EL (cell line): ENCODE measurements at regions not wholly inside any gene's neighbourhood (a gene's known extent, or its start where the extent isn't known, plus 50 kb on each side); places are given as distances from the start of the nearest gene placed in this dataset.
A peak's percentile ranks its signal among the peaks of the same experiment; 100 is the strongest.
"Not testable (repeated sequence)": the region's sequence is repeated elsewhere in the genome, so short reads cannot be mapped to it uniquely, and the experiment has no call there.

Experiments
- DNase-seq: peaks from one replicate; pipeline ENCODE4 v3.0.0-alpha.2; 2016

DNA sequence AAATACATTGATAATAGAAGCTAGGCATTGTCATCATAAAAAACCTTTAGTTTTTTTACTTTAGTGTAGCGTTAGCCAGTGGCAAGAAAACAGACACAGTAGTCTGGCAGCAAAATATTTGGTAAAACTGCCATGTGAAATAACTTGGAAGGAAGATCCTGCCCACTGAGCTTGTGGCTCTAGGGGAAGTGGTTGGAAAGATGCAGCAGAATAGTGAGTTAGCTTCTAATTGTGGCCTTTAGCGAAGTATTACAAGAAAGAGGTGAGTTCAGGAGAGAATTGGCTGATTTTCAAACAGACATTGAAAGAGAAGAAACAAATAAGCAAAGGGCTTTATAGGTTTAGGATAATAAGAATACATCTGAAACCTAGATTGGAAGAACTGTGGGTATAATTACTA lies 1887.8 kb upstream of the CELF4 start:
- no peak for DNase-seq

DNA sequence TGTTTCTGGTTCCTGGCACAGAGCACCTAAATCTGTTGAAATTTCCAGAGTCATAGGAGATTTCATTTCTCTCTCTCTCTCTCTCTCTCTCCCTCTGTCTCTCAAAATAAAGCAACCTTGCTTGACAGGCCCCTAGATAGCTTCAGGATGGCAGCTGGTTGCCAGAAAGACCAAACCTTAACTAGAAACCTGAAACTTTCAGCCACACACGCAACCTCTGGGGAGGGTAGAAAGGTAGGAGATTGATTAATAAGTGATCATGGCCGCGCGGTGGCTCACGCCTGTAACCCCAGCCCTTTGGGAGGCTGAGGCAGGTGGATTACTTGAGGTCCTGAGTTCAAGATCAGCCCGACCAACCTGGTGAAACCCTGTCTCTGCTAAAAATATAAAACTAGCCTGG lies 1885.4 kb upstream of the CELF4 start:
- no peak for DNase-seq

DNA sequence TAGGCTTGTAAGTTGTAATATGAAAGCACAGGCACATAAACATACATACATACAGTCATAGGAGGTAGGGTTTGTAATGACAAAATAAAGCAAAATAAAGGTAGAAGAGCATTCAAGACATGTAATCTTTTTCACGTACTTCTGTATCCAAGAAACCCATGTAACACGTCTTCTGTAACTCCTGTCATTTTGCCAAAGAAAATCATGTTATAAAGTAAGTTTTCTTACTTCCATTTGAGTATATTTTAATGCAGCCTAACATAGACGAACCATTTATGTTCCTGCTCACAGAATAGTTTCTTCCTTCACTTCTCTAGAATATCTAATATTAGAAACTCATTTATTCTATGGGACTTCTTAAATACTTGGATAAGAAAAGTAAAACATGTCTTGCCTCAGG lies 1884.0 kb upstream of the CELF4 start:
- no peak for DNase-seq

DNA sequence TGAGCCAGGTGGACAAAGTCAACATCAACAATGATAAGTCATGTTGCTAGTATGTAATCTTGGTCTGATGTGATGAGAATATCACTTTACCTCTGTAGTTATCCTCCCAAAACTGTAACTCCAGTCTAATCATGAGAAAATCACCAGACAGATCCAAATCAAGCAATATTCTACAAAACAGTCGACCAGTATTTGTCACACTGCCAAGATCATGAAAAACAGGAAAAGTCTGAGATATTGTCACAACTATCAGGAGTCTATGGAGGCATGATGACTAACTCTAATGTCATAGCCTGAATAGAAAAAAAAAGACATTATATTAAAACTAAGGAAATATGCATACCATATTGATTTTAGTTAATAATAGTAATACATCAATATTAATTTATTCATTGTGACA lies 1883.3 kb upstream of the CELF4 start:
- peak; percentile 10 for DNase-seq

DNA sequence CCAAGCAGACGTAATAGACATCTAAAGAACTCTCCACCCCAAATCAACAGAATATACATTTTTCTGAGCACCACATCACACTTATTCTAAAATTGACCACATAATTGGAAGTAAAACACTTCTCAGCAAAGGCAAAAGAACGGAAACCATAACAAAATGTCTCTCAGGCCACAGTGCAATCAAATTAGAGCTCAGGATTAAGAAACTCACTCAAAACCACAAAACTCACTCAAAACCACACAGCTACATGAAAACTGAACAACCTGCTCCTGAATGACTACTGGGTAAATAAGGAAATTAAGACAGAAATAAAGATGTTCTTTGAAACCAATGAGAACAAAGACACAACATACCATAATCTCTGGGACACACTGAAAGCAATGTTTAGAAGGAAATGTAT lies 1879.4 kb upstream of the CELF4 start:
- not testable (repeated sequence) for DNase-seq

DNA sequence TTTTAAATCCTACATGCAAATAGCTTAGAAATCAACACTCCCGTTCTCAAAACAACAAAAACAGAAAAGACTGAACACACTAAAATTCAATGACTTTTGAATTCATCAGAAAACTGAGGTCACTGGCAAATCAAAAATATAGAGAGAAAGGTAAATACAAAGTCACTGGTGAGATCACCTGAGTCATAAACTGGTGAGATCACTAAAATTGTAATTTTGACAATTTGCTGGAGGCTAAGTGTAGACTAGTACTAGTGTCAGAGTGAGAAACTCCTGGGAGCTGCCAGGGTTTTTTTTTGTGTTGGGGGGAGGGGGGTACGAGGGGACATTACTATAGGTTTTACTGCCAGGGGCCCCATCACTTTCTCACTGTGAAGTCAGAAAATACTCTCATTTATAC lies 1876.0 kb upstream of the CELF4 start:
- no peak for DNase-seq

DNA sequence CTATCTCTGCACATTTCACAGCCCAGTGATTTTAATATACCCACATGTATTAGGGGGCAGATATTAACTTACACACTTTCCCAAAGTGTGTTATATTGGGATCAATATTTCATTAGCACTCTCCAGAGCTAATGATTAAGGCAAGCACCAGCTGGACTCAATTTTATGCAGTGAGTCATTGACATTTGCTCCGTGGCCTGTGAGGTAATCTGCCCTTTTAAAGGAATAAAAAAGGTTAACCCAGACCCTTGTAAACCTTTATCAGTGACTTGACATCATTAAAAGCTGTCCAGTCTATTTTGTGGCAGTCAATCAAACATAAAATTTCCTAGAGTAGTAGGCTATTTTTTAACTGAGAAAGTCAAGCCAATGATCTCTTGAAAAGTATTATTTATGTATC lies 1870.4 kb upstream of the CELF4 start:
- peak; percentile 4 for DNase-seq

DNA sequence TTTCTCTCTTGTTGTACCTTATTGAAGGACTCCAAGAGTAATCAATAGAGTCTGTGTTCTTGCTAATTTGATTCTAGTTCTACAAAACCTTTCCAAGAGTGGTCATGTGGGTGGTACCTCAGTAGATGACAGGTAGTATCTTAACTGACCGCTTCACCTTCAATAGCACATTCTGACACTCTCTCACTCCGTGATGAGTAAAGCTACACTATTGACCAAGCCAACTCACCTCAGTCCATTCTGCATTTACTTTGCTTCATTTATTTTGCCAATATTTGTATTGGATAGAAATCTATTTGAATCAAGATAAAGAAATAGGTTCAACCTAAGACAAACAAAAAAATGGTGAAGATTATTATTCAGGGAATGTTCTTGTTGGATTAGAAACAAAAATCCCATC lies 1869.6 kb upstream of the CELF4 start:
- no peak for DNase-seq

DNA sequence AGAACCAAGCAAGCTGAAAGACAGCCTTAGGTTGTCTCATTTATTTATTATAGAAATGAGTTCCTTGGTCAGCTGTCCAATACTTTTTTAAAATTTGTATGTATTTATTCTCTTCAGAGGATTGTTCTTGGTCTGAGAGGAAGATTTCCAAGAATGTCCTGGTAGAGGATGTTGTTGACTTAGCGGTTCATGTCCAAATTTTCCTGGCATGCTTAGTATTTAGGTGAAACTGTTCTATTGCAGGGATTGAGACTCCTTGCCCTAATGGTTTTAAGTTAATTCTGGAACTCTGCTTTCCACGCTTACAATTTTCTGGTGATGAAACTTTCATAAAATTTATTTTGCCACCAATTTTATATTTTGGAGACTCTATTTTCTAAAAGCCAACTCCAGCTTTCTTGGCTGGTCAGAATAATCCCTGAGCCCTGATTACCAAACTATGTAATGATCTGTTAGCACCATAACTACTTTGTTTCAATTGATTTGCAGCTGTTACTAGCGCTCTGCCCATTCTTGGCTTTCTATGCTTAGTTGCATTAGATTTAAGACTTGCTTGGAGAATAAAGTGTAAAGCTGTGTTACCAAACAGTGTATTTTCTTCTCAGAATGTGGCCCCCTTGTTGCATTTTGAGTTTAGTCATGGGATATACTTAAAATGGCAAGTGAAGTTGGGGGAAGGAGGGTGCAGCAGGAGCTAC lies 1868.8 kb upstream of the CELF4 start:
- no peak for DNase-seq

DNA sequence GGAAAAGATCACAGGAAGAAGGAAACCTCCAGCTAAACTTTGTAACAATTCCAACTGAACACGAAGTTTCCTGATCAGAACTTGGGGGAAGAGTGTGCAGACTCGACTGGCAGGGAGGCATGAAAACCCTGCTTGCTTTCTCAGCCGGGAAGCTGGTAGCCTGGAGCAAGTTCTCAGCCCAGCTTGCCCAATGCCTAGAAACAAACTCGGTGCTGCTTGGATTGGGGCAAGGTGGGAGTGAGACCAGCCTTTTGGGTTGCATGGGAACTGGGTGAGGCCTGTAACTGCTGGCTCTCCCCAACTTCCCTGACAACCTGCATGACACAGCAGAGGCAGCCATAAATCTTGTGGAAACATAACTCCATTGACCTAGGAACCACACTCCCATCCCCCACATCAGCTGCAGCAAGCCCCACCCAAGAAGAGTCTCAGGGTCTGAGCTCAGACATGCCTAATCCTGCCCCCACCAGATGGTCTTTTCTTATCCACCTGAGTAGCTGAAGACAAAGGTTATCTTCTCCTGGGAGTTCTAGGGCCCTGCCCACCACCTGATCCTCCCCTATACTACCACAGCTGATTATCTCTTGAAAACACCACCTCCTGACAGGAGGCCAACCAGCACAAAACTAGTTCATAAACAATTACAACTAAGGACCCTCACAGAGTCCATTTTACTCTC lies 1859.7 kb upstream of the CELF4 start:
- no peak for DNase-seq

DNA sequence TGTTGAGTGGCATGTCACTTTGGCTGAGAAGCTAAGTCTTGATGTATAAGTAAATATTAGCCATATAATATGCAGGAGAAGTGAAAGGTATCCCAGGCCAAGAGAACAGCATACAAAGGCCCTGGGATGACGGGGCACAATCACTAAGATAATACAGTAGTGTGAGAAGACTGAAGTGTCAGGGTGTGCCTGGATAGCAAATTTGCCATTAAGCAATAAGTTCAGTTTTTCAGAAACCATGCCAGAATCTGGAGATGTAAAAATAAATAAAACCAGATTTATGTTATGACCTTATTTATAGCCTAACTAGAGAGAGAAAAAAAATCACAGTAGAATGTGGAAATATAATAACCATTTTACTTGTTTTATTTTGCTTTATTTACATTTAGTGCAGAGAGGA lies 1858.7 kb upstream of the CELF4 start:
- DNase-seq = no peak

DNA sequence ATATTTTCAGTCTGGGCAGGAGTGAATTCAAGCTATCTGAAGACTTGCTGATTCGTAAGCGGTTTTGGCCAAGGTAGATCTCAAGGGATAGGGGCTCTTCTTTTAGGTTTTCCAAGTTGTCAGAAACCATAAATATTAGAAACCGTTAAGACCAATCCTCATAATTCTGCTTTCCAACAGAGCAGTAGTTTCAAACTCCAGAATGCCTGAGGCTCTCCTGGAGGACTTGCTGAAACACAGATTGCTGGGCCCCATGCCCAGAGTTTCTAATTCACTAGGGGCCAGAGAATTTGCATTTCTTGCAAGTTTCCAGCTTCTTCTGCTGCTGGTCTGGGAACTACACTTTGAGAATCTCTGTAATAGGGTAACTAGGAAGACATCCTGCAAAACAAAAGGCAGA lies 1855.7 kb upstream of the CELF4 start:
- DNase-seq = no peak

DNA sequence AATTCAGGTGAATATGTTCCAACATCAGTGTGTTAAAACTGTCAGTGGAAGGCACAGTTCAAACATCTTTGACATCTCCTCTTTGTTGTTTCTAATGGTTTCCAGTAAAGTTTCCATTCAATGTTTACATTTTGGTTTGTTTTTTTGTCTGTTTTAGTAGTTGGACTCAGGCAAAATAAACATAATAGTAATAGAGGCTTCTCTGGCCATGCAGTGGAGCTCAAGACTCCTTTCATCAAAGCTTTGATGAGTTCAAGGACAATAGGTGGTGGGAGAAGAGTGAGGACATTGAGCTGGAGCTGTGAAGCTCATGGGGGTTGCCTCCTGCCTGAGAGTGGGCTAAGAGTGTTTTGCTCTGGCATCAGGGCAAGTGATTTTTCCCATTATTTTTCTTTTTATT lies 1853.7 kb upstream of the CELF4 start:
- DNase-seq = no peak

DNA sequence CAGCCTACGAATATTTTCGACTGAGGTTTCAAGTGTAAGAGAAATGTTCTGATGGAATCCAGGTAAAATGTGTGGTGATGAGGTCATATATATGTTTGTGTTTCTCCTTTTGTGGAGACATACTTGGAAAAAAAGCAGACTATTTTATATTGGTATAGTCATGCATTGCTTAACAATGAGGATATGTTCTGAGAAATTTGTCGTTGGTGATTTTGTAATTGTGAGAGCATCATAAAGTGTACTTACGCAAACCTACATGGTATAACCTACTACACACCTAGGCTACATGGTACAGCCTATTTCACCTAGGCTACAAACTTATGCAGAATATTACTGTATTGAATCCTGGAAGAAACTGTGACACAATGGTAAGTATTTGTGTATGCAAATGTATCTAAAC lies 1849.9 kb upstream of the CELF4 start:
- DNase-seq = no peak

DNA sequence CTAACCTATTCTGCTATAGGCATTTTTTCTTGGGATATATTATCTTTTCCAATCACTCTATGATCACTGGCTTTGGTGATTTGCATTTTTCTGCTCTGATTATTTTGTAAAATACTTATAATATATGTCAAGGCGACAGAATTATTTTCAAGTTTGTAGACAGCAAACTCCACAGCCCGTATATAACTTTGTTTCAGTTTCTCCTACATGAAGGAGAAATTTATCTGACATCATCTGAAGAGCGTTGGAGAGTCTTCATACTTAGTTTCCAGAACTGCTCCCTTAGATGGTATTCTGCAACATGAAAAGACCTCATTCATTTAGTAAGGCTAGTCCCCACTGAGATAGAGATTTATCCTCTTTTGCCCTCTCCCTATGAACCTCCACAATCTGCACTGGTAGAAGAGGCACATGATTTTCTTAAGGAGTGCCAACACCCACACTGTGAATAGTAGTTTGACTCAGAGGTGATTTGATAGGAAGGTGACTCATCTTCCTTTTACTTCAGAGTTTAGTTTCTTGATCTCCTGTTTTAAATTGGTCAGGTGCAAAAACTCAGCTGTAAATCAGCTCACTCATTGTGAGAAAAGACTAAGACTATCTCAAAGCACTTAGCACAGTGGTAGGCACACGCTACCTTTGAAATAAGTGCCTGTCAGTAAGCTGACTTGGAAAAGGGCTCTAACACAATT lies 1848.6 kb upstream of the CELF4 start:
- DNase-seq = peak; percentile 39

DNA sequence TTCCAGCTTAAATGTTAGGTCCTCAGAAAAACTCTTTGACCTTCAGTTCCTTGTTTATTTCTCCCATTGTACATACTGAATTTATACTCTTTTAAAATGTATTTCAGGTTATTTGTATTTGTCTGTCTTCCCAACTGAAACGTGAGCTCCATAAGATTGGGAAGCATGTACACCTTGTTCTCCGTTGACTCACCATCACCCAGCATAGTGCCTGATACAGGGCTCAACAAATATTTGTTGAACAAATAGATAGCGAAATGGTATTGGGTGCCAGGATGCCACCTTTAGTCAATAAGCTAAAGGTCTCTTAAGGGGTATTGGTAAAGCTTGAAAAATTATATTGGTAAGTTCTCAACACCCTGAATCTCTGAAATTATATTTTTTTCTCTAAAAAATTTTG lies 1841.3 kb upstream of the CELF4 start:
- no peak for DNase-seq

DNA sequence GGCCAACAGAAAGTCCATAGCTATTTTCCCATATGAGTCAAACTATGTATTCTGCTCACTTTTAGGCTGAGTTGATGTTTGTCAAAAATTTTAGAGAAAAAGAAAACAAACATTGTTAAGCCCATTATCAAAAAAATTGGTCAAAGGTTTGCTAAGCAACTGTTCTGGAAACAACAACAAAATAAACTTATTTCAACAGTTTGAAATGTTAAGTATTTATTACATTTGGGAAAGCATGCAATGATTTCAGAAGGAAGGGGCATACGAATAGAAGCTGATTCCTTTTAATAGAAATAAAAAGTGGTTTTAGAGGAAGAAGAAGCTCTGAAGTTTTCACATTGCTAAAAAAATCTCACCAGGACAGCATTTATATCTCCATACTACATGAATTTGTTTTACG lies 1837.5 kb upstream of the CELF4 start:
- no peak for DNase-seq

DNA sequence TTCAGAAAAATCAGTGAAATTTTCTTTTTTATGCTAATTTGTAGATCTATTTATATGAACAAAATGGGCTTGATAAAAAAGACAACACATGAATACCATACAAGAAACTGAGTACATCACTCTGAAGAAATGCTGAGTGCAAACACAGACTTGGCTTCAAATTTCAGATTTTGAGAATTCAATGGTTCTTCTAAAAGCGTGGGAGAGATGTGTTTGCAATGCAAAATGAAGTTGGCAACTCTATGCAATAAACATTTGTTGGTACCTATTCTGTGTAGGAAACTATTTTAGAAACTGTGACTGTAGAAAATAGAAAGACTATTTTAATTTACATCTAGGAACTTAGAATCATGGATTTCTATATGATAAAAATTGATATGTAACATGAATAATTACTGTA lies 1834.1 kb upstream of the CELF4 start:
- DNase-seq = no peak

DNA sequence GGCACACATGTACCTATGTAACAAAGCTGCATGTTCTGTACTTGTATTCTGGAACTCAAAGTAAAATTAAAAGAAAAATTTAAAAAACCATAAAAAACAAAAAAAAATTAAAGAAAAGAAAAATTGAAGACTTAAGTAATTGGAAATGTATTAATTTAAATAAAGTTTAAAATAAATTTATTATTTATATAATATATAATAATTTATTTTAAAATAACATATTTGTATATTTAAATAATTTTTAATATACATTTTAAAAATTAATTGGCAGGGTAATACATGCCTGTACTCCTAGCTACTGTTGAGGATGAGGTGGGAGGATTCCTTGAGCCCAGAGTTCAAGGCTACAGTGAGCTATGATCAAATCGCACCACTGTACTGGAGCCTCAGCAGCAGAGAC lies 1830.6 kb upstream of the CELF4 start:
- DNase-seq = no peak

DNA sequence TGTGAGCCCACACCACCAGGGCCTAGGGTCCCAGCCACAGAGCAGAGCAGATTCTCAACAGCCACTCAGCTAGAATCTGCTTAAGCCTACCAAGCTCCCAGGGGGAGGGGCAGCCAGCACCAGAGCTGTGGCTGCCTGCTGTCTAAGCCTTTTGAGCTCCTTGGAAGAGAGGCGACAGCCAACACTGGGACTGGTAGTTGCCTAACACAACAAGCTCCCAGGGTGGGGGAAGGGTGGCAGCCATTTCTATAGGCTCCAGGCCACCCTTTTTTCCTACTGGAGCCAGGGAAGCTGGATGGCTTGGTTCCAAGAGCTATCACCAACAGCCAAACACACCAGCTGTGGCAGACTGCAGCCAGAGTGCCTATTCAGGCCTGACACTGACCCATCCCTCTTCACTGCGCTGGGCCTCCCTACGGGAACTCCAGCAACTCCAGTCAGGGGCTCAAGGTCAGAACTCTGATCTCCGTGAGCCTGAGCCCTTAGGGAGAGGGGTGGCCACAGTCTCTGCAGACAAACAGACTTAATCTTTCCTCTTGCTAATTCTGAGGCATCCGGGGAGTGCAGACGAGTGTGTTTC lies 1824.3 kb upstream of the CELF4 start:
- peak; percentile 6 for DNase-seq

DNA sequence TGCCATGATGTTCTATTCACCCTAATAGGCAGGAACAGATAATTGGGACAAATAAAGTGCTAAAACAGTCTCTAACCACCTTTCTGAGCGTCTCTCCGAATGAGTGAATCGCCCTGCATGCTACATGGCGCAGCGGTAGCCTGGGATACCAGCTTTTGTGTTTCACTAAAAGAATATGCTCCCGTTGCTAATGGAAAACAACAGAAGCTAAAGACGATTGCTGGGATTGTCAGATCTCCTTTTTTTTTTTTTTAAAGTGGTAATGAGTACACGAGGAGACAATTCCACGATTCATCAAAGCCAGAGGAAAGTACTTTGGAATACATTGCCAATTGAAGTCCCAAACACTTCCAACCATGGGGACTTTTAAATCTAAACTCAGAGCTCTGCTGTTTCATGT lies 1815.3 kb upstream of the CELF4 start:
- DNase-seq = no peak

DNA sequence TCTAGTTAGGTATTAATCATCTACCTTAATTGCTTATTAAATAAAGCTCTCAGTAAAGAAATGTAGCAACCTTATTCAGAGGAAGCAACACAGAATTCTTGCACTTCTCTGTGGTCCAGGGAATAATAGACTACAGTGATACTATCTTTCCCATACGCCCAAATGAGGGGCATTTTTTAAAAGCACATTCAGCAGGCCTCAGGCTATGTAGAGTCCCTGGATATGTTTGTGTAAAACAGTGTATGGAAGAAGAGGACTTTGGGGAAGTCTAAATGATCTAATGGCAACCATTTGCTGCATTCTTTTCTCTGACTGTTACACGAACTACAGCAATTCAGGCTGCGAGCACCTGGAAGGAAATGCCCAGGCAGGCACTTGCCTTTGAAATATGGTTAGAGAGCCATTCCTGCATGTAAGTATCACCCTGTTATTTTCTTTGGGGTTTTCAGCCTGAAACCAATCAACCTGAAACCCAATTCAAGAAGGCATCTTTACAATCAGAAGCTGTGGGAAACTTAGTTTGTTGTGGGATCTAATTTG lies 1814.7 kb upstream of the CELF4 start:
- DNase-seq = no peak

DNA sequence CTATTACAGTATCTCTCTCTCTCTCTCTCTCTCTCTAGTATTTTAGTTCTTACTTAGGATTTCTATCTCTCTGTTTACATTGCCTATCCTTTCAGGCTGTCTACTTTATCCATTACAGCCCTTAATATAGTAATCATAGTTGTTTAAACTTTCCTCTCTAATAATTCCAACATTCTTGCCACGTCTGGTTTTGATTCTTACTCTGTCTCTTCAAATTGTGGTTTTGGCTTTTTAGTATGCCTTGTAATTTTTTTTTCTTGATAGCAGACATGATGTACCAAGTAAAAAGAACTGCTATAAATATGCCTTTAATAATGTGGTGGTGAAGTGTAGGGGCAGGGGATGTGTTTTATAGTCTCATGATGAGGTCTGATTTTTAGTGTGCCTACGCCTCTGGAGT lies 1809.5 kb upstream of the CELF4 start:
- DNase-seq = no peak

DNA sequence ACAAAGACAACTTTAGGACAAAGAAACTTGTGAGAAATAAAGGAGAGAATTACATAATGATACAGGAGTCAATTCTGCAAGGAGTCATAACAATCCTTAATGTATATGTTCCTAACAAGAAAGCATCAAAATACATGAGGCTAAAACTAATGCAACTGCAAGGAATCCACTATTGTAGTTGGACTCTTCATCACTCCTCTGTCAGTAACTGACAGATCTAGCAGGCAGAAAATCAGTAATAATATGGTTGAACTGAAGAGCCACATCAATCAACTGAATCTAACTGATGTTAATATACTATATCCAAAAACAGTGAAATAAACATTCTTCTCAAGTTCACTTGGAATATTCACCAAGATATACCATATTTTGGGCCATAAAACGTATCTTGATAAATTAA lies 1806.4 kb upstream of the CELF4 start:
- DNase-seq = no peak
